A673 (cell line): ENCODE measurements at regions not wholly inside any gene's neighbourhood (a gene's known extent, or its start where the extent isn't known, plus 50 kb on each side); places are given as distances from the start of the nearest gene placed in this dataset.
A peak's percentile ranks its signal among the peaks of the same experiment; 100 is the strongest.

Source experiments
- BruUV-seq: library from RNA; stranded (reverse); fragments of 400-500 nt; replicated peaks from 2 replicates; lab custom pipeline; 2021; lab: Mats Ljungman, UMichigan
- CTCF ChIA-PET: fragments of 300-600 bp; sonication (Branson Sonifier 250); formaldehyde crosslinking; loops from one replicate; lab custom pipeline; 2022; ENCODE audit warnings: antibody characterized with exemption; lab: Charles Lee
- POLR2A ChIA-PET: fragments of 300-600 bp; sonication (Branson Sonifier 250); formaldehyde crosslinking; loops from one replicate; lab custom pipeline; 2022; ENCODE audit warnings: antibody characterized with exemption; ENCODE audit not compliant: low non-redundant PET; lab: Charles Lee
- DNase-seq: peaks from one replicate; pipeline ENCODE4 v3.0.0-alpha.2; 2015; ENCODE audit warnings: low spot score
- H3K27ac ChIP-seq: fragments of 200-600 bp; sonication (generic); 2 replicates; pipeline ENCODE4 v1.5.1; 2016; ENCODE audit warnings: mixed run types, low read depth, mild to moderate bottlenecking, mixed read lengths, antibody characterized with exemption, low read length; ENCODE audit not compliant: poor library complexity, severe bottlenecking
- H3K27me3 ChIP-seq: fragments of 200-600 bp; sonication (generic); replicated peaks from 2 replicates; pipeline ENCODE4 v1.6.1; 2017; ENCODE audit warnings: mixed run types, low read depth, mild to moderate bottlenecking, mixed read lengths, antibody characterized with exemption, low read length; ENCODE audit not compliant: insufficient read depth, poor library complexity
- H3K36me3 ChIP-seq: fragments of 200-600 bp; sonication (generic); 2 replicates; pipeline ENCODE4 v1.6.1; 2016; ENCODE audit warnings: mixed run types, mild to moderate bottlenecking, mixed read lengths, antibody characterized with exemption, low read length; ENCODE audit not compliant: insufficient read depth, poor library complexity, severe bottlenecking
- H3K4me1 ChIP-seq: fragments of 200-600 bp; sonication (generic); 2 replicates; pipeline ENCODE4 v1.6.1; 2017; ENCODE audit warnings: mixed run types, mild to moderate bottlenecking, mixed read lengths, antibody characterized with exemption, low read length; ENCODE audit not compliant: insufficient read depth, poor library complexity, severe bottlenecking
- H3K4me3 ChIP-seq: fragments of 200-600 bp; sonication (generic); 2 replicates; pipeline ENCODE4 v1.5.1; 2016; ENCODE audit warnings: low read depth, mixed run types, mild to moderate bottlenecking, mixed read lengths, low read length; ENCODE audit not compliant: poor library complexity, severe bottlenecking
- H3K9me3 ChIP-seq: fragments of 200-600 bp; sonication (generic); 2 replicates; pipeline ENCODE4 v1.6.1; 2016; ENCODE audit warnings: mixed run types, low read depth, mild to moderate bottlenecking, mixed read lengths, antibody characterized with exemption, low read length; ENCODE audit not compliant: poor library complexity, severe bottlenecking
- CTCF ChIP-seq: fragments of 300-800, 200-600 bp; sonication (generic); conservative IDR thresholded peaks from 2 replicates; pipeline ENCODE4 v1.5.1; 2017; ENCODE audit warnings: low read depth, mild to moderate bottlenecking, antibody characterized with exemption, low read length, moderate library complexity, mixed read lengths
- EZH2 ChIP-seq: fragments of 200-600 bp; sonication (generic); IDR thresholded peaks from 2 replicates; pipeline ENCODE4 v1.6.1; 2017; ENCODE audit warnings: borderline replicate concordance, low read depth, mild to moderate bottlenecking, mixed read lengths, antibody characterized with exemption, low read length; ENCODE audit not compliant: poor library complexity, severe bottlenecking
- intact Hi-C: fragments of 100-400 bp; cut with micrococcal nuclease; formaldehyde crosslinking; loops from one replicate; pipeline ENCODE4 v1.10.0; 2022; ENCODE audit not compliant: unreplicated experiment

GRCh38 chr6:14540810-14541540 lies 423.4 kb downstream of the CD83 start:
- TF ChIP-seq CTCF, result no peak
- Histone ChIP-seq H3K9me3 (no peaks in the 10 kb centered on the region), H3K27me3 (no peaks in the 10 kb centered on the region), H3K4me3 (no peak overlapping the region), H3K4me1 (peaks cover 15% of the 10 kb centered on the region), H3K27ac (no peak overlapping the region), H3K36me3 (no peaks in the 10 kb centered on the region)
- ChIA-PET CTCF (no interaction called here), POLR2A (no interaction called here)
- DNase-seq, result no peak
- intact Hi-C loops, result no loop called here
- no TSS peak for BruUV-seq

GRCh38 chr6:14542670-14543366 lies 425.2 kb downstream of the CD83 start:
- ChIA-PET POLR2A (no interaction called here), CTCF (no interaction called here)
- Histone ChIP-seq H3K4me1 (peaks cover 9% of the 10 kb centered on the region), H3K4me3 (no peak overlapping the region), H3K9me3 (no peaks in the 10 kb centered on the region), H3K36me3 (no peaks in the 10 kb centered on the region), H3K27ac (no peak overlapping the region), H3K27me3 (no peaks in the 10 kb centered on the region)
- peak; percentile 67 for DNase-seq
- intact Hi-C loops, result no loop called here
- TF ChIP-seq EZH2, result no peak
- no peak for TF ChIP-seq CTCF
- BruUV-seq, result no TSS peak

- CTCF ChIA-PET, result no interaction called here
- POLR2A ChIA-PET, result no interaction called here
- Histone ChIP-seq H3K36me3 (no peaks in the 10 kb centered on the region), H3K4me3 (no peak overlapping the region), H3K27ac (no peak overlapping the region), H3K27me3 (no peaks in the 10 kb centered on the region), H3K4me1 (peaks cover 12% of the 10 kb centered on the region), H3K9me3 (no peaks in the 10 kb centered on the region)
- TF ChIP-seq CTCF, result no peak
- intact Hi-C loops, result no loop called here
- no peak for DNase-seq
- BruUV-seq, result no TSS peak
These were observed 426.5 kb downstream of the CD83 start for GRCh38 chr6:14543971-14544585.
